ENCODE measurements at regions not wholly inside any gene's neighbourhood (a gene's known extent, or its start where the extent isn't known, plus 50 kb on each side); places are given as distances from the start of the nearest gene placed in this dataset.

GRCh38 chr2:103734911-103735310 lies 973.1 kb downstream of the TMEM182 start:
- no peak for DNase-seq

DNA sequence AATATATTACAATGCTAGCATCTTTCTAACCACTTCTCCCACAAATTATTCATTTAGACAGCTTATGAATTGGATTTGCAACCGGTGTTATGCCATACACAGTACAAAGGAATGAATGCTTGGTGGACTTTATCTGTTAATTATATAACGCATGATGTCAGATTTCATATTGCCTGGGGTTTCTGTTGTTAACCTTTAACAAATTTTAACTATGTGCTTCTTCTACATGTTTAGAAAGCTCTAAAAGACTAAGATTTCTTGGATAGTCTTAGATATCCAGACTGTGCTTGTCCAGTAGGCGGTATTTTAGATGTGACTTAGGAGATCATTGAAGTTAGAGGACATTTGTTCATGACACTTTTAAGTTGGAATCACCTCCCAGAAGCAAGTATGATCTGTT lies 976.3 kb downstream of the TMEM182 start:
- DNase-seq, result no peak

- DNase-seq, result no peak
These were observed 976.8 kb downstream of the TMEM182 start for GRCh38 chr2:103738606-103739005.

DNA sequence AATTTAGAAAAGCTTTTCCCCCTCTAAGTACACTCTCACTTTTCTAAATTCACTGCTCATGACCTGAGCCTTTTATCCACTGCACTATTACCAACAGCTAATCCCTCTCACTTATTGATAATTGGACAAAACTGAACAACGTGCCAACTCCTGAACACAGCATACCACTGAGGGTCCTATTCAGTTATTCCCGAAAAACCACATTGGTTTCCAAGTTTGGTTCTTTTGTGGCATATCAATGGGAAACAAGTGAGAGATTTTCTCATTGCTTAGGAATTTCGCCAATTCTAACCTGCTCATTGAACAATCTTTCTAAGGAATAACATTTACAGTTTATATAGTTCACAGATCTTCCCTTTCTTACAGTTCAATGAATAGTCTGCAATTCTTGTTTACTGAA lies 977.4 kb downstream of the TMEM182 start:
- no peak for DNase-seq

DNA sequence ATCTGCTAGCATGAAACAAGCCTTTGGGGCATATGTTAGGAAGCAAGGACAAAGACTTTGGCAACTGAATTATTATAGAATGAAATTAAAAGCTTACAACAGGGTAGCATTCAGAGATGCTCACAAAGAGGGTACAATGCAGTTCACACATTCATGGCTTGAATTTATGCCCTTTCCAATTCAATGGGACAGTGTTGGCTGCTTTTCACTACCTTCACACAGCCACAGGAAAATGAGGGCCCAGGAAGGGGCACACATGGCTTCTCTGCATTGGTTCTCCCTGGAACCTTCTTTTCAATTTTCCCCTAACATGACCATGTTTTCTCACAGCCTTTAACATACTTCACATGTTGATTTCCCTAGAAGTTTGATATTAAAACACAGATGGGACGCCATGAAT lies 978.1 kb downstream of the TMEM182 start:
- no peak for DNase-seq

DNA sequence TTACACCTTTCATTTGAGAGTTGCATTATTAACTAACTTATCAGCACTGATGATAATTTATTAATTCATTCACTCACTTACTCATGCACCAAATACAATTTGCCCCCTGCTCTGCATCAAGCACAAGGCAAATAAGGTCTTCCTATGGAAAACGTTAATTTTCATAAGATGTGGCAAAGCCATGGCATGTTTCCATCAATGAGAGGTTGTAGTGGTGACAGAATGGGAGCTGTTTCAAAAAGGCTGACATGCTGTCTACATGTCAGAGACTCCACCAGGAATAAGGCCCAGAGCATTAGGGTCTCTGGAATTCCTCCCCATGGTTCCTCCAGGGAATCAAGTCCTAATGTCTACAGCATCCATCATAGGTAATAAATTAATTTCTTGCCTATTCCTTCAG lies 978.8 kb downstream of the TMEM182 start:
- DNase-seq, result no peak

DNA sequence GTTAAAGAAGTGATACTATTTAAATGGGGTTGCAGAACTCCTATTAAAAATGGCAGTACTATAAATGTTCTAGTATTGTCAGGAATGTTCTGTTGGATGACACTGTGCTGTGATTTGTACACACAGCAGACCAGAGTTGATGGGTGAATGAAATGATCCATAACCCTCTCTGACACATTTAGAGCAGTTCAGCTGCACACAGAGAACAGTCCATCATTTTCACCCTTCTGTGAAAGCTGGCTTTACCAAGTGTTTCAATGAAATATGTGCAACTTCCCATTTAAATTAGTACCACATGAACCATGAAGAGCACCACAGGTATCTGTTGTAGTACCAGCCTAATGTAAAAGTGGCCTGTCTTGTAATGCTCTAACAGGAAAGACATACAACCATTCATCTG lies 981.4 kb downstream of the TMEM182 start:
- no peak for DNase-seq

DNA sequence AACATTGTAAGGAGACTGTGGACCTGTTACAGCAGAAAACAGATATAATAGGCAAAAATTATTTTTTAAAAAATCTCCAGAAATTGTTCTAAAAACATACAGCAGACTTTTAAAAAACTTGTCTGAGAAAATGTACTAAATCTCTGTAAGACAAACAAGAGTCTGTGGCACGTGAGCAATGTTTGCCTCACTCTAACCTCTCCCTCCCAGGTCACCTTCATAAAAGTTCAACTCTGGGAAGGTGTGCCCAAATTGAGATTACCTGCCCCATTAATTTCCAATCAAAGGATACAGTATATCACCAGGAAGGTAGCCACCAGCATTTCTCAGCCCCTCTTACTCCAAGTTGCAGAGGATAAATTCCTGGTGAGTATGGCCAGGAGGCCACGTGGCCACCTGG lies 992.7 kb downstream of the TMEM182 start:
- DNase-seq, result no peak

DNA sequence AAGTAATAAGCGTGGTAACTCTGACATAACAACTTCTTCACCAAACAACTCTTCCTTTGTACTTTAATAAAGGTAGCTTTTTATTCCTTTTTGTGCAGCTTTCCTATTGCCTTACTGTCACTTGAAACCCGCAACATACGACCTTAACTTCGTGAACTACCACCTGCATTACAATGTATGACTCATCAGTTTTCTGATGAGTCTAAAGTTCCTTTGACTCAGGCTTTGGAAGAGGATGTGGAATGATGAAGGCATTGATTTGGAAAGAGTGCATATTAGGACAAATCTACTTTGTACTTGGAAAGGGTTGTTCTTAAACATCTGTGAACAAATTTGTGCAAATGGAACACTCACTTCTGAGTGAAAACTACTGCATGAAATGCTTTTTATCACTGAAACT lies 1012.1 kb downstream of the TMEM182 start:
- no peak for DNase-seq

GRCh38 chr2:103780088-103780702 lies 1018.4 kb downstream of the TMEM182 start:
- DNase-seq, result no peak

DNA sequence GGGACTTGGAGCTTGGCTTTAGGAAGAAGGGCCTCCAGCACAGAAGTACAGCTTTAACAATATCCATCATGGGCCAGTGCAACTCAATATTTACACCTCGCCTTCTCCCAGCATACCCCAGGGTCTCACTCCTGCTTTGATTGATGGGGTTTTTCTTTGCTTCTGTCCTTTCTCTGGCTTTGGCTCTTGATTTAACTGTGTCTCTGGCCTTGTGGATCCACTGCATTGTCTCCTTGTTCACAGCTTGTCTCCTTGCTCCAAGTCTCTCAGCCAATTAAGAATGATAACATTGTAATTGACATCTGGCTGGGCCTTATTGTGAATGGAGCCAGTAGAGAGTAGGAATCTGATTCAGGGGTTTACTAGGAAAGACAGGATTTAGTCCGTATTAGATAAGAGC lies 1019.5 kb downstream of the TMEM182 start:
- DNase-seq, result no peak

DNA sequence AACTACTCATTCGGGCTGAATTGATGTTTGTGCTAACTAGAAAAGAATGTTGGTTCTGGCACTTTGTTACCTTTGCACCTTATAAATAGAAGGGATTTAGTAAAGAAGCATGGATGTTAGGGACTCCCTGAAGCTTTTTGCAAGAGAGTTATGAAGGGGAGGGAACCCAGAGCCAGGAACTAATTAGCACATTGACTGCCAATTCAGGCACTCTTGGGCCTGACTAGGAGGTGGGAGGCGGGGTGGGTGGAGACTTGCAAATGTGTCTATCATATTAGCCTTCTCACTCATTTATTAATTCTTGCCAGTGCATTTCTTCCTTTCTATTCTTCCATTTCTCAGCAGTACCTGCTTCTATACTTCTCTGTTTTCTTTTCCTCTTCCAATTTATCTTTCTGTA lies 1022.4 kb downstream of the TMEM182 start:
- DNase-seq, result no peak

DNA sequence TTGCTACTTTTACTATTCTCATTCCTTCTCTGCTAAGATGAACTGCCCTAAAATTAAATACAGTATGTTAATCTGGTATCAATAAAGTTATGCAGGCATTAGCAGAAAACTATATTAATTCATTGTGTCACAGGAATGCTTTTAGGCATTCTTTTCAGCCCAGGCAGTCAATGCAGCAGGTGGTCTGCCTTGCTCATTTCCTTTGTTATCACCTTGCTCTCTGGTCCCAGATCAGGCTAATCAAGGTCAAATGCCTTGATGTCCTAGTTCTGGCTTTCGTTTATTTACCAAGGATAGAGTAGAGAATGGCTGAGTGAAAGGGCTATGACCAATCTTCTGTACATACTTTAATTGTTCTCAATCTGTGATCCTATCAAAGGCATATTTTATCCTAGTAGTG lies 1023.6 kb downstream of the TMEM182 start:
- DNase-seq, result no peak

DNA sequence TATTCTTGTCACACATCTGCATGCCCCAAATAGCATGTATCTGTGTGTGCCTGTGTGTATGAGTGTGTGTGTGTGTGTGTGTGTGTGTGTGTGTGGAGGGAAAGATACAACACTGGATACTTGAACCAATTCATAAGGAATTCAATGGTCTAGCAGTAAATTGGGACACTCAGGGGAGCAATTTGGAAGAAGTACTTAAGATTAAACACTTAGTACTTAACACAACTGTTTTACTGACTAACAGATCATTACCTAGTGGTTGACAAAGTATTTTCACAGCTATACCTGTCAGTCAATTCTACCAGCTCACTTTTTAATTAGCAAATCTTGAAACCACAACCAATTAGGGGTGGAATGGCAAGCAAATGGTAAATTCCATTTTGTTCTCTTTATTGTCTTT lies 1024.1 kb downstream of the TMEM182 start:
- no peak for DNase-seq

- DNase-seq, result no peak
These were observed 1026.6 kb downstream of the TMEM182 start for GRCh38 chr2:103788389-103788788.

DNA sequence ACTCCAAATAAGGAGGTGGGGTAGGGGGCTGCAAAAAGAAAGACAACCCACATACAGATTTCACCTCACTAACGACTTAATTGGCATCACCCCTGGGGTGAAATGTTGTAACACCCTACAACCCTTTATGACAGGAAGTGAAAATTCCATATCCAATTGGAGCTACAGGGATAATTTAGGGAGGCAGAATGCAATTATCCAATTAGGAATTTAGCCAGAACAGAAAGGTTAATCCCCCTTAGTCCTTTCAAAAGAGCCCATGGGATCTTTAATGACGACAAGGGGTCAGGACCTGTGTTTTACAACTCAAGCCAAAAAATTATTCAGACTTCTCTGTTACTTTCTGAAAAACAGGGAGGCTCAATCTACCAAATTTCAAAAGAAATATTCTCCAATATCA lies 1027.1 kb downstream of the TMEM182 start:
- no peak for DNase-seq

GRCh38 chr2:103789381-103790095 lies 1027.7 kb downstream of the TMEM182 start:
- peak in 10 of 14 donors; percentile 11 to 65 (median 29) for DNase-seq

- no peak for DNase-seq
These were observed 1030.2 kb downstream of the TMEM182 start for GRCh38 chr2:103792042-103792441.

- no peak for DNase-seq
These were observed 1036.5 kb downstream of the TMEM182 start for GRCh38 chr2:103798291-103798690.

DNA sequence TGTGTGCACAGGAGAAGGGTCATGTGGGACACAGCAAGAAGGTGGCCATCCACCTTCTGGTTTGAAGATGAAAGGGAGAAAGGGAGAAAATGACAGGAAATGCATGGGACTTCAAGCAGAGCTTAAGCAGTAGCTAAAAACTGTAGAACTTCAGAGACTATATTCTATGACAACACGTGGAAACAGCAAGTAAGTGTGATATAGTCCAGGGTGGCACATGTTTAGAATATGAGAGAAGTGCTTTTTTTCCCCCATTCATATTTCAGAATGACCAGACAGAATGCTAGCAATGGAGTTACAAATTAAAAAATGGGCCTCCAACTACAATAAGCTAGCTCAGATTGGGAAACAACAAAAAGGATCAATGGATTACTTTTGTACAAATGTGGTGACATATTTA lies 1042.2 kb downstream of the TMEM182 start:
- DNase-seq, result no peak

GRCh38 chr2:103805746-103806145 lies 1043.9 kb downstream of the TMEM182 start:
- no peak for DNase-seq

DNA sequence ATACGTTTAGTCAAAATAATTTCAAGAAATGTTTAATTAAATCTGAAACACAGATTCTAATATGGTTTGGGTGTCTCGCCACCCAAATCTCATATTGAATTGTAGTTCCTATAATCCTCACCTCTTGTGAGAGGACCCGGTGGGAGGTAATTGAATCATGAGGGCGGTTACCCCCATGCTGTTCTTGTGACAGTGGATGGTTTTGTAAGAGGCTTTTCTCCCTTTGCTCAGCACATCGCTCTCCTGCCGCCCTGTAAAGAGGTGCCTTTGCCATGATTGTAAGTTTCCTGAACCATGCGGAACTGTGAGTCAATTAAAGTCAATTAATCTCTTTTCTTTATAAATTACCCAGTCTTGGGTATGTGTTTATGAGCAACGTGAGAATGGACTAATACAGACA lies 1045.1 kb upstream of the POU3F3 start:
- no peak for DNase-seq

GRCh38 chr2:103809415-103809814 lies 1044.5 kb upstream of the POU3F3 start:
- DNase-seq, result no peak

- no peak for DNase-seq
These were observed 1043.9 kb upstream of the POU3F3 start for GRCh38 chr2:103809941-103810441.

All from C1 segment of cervical spinal cord (tissue), 14 donors.